Stimulated activated CD4-positive, alpha-beta T cell treated with anti-CD3 and anti-CD28 coated beads, Interleukin-15, amount 100 ng/mL, for 24 hours (primary cell): ENCODE measurements at regions not wholly inside any gene's neighbourhood (a gene's known extent, or its start where the extent isn't known, plus 50 kb on each side); places are given as distances from the start of the nearest gene placed in this dataset.
"Not testable (repeated sequence)": the region's sequence is repeated elsewhere in the genome, so short reads cannot be mapped to it uniquely, and the experiment has no call there.

Experiments used
- DNase-seq: peaks from one replicate; pipeline ENCODE4 v3.0.0-alpha.2; 2020

DNA sequence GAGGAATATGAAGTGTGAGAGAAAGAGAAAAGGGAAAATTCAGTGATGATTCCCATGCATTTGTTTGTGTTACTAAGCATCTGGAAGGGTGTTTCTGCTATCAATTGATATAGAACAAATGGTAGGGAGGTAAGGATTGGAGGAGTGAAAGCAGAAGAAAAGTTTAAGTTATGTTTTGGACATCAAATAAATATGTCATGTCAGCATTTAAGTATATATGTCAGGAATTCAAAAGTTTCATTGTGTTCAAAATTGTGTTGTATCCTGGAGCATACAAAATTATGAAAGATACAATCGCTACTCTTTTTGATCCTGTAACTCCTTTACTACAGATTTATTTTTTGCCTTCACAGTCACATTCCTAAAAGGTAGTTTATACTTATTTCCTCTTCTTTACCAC, 885.8 kb downstream of the KCNA4 start:
- DNase-seq: no peak

- DNase-seq: no peak
These were observed 887.0 kb downstream of the KCNA4 start for GRCh38 chr11:29129844-29130243.

DNA sequence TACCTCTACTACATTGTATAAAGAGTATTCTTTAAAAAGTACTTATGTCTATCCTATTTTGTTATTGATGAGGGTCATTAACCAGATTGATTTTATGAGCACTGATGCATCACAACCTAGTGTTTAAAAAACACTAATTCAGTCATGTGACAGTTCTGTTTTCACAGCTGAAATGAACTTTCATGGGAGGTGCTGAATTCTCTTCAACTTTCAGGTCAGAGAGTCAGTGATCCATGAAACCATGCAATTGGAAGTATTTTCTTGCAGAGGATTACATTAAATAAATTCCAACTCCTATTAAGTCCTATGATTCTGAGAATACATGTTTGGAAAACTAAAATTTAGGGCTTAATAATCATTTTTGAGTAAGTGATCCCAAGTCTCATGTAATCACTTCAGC, 889.4 kb downstream of the KCNA4 start:
- DNase-seq: no peak

- no peak for DNase-seq
These were observed 891.2 kb downstream of the KCNA4 start for GRCh38 chr11:29125606-29126005.

DNA sequence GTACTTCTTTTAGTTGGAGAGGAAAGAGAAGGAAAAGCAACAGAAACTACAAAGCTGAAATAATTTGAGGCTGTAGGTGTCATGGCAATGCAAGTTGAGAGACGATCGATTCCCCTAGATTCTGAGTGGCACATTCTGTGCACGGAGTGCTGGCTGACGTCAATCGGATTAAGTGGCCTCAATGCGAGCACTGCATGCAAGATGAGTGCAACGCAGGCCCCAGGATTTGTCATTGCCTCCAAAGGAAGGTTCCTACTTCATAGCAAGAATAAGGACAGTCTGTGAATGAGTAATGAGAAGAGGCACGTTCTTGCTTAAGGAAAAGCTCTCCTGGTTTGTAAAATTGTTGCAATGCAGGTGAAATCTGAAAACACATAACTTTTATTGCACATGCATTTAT, 892.4 kb downstream of the KCNA4 start:
- no peak for DNase-seq

DNA sequence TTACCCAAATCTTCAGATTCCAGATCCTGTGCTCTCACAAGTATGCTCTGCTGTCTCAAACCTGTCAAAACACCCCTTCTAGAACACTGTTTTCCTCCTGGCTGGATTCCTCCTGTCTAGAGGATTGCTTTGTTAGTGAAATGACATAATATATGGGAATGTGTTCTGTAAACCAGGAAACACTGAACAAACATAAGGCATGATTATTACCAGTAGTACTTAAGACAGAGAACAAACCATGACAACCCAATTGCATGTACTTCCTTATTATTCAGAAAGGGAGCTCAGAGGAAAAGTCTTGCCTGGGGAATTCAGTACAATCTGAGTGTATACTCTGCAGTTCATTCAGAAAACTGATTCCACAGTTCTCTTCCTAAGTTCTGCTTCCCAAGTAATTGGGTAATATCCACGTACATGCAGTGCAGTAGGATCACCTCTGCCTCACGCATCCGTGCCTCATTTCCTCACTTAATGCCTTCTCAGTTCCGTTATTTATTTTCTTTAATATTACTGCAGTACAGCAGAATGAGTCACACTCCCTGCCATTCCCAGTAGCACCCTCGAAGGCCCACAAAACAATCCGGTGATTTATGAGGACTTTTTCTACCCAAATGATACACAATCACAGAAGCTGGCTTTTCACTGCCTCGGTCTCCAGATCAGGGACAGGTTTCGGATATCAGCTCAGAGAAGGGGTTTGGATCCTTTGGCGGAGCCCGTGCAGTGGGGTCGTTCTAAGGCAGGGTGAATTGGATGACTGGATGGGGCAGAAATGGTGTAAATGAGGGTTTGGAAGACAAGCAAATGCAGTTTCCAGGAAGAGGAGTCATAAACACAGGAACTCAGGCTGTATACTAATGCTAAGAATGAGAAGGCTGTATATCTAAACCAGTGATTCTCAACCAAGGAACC, 896.9 kb downstream of the KCNA4 start:
- DNase-seq: no peak

DNA sequence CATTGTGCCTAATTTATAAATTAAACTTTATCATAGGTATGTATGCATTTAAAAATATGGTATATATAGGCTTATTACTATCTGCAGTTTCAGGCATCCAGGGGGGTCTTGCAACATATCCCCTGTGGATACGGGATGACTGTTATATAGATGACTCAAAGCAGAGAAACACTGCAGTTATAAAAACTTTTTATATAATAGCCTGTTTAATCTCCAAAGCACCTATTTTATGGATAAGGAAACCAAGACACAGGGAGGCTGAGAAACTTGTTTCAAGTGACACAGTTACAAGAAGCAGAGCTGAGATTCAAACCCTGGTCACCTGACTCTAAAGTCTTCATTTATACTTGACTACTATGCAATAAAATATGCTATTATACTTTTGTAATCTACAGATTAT, 897.7 kb downstream of the KCNA4 start:
- no peak for DNase-seq

DNA sequence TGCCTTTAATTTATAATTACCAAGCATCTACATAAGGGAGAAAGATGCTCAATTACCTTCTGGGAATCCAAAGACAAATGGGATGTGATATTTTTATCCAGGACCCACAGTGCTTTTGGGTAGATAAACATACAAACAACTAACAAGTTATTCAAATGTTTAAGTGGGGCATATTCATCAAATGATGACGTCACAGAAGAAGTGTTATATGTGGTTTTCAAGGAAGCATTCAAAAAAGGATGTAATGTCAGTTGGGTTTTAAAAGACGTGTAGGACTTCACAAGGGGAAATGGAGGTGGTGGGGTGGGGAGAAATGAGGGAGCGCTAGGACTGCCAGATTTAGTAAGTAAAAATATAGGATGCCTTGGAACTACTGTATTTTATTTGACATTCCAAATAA, 915.9 kb downstream of the KCNA4 start:
- DNase-seq: no peak

- DNase-seq: no peak
These were observed 921.0 kb downstream of the KCNA4 start for GRCh38 chr11:29095821-29096220.

DNA sequence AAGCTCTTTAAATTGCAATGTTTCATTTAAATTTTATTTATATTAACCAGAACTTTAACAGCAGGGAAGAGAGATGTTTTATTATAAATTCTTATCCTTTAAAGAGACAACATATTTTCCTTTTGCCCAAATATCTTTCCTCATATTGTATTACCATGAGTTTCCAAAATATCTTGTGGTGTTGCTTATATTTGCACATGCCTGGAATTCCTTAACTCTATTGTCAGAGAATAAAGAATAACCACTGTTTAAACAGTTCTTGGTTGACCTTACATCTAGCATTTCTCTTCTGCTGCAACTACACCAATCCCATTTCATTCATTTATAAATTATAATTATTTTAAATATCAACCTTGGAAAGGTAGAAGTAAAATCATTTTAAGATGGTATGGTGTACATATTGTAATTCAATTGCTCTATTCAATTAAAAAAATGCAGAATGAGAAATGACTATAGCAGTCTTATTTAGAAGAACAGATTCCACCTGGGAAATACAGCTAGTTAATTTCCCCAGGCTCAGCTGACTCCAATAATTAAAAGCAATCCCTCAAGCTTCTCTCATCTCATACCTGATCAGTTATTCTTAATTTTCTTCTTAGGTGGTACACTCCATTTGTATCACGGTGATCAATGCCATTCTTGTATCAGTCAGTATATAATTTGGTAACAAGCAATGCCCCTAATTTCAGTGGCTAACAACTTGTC, 923.3 kb downstream of the KCNA4 start:
- no peak for DNase-seq

DNA sequence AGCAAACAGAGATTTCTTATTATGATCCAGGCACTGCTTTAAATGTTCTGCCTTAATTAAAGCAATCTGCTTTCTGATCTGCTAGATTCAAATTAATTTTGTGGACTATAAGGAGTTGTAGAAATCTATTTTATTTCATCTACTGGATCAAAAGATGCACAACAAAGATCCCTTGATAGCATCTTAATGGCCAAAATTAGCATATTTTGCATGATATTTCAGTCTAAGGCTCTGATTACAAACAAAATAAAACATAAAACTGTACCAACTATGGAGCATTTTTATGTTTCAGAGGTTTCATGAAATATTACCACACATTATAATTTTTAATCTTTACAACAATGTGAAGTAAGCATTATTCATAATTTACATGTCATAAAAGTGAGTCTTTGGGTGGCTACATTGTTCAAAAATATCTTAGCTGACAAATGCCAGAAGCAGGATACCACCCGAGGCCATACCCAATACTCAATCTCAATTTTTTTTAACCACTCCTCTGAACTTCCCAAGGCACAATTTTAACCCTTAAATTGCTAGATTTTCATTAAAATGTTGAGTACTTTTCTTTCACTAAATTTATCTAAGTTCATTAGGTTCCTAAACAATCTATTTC, 929.5 kb downstream of the KCNA4 start:
- no peak for DNase-seq

GRCh38 chr11:29075726-29076125, 941.1 kb downstream of the KCNA4 start:
- no peak for DNase-seq

- DNase-seq: no peak
These were observed 953.0 kb downstream of the KCNA4 start for GRCh38 chr11:29063630-29064361.

GRCh38 chr11:29061452-29061851, 953.3 kb downstream of the METTL15 start:
- no peak for DNase-seq

GRCh38 chr11:29056487-29056886, 948.3 kb downstream of the METTL15 start:
- not testable (repeated sequence) for DNase-seq

GRCh38 chr11:29051935-29052334, 943.7 kb downstream of the METTL15 start:
- DNase-seq: no peak

DNA sequence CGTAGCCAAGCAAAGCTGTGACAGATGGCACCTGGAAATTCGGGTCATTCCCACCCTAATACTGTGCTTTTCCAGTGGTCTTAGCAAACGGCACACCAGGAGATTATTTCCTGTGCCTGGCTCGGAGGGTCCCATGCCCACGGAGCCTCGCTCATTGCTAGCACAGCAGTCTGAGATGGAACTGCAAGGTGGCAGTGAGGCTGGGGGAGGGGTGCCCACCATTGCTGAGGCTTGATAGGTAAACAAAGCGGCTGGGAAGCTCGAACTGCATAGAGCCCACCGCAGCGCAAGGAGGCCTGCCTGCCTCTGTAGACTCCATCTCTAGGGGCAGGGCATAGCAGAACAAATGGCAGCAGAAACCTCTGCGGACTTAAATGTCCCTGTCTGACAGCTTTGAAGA, 942.8 kb downstream of the METTL15 start:
- DNase-seq: not testable (repeated sequence)

DNA sequence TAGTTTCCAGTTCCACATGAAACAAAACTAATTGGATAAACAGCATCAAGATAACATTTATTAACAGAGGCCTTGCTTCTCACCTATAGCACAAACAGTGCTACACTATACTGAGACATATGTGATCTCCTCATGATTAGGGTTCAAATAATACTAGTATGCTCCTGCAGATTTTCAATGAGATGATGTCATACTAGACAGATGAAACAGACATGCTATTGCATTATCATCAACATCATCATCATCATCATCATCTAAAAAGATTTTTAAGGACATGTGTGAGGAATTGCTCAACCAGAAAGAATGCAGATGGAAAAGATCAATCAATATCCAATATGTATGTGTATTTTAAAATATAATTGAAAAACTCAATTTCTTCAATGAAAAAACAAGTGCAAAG, 932.3 kb downstream of the METTL15 start:
- no peak for DNase-seq

GRCh38 chr11:29032384-29033149, 924.4 kb downstream of the METTL15 start:
- no peak for DNase-seq

DNA sequence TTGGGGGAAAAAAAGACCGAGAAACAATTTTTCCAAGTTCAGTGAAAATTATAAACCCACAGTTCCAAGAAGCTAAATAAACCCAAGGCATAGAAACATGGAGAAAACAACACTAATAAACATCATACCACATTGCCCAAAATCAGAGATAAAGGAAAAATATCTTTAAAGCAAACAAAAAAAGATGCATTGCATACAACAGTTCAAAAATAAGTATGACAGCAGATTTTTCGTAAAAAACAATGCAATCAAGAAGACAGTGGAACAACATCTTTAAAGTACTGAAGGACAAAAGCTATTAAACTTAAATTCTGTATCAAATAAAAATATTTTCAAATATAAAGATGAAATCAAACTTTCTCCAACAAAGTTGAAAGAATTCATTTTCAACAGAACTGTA, 921.3 kb downstream of the METTL15 start:
- DNase-seq: no peak

GRCh38 chr11:29027436-29027835, 919.2 kb downstream of the METTL15 start:
- DNase-seq: no peak

DNA sequence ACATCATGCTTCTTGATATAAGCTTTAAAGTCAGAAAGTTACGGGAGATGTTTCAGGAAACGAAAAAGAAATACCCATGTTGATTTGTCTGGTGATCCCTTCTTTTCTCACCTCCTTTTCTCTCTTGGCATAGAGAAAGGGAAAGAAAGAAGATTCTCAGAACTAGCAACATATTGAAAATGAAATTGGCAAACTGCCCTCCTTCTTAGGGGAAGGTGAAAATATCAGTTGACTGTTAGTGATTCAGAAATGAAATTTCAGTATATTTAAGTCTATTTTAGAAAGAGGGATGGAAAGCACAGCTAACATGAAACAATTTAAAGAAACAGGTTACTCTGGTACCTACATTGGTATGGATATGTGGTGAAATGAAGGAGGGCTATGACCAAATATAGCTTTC, 918.1 kb downstream of the METTL15 start:
- DNase-seq: no peak
